ENCODE measurements at regions not wholly inside any gene's neighbourhood (a gene's known extent, or its start where the extent isn't known, plus 50 kb on each side); places are given as distances from the start of the nearest gene placed in this dataset.

DNA sequence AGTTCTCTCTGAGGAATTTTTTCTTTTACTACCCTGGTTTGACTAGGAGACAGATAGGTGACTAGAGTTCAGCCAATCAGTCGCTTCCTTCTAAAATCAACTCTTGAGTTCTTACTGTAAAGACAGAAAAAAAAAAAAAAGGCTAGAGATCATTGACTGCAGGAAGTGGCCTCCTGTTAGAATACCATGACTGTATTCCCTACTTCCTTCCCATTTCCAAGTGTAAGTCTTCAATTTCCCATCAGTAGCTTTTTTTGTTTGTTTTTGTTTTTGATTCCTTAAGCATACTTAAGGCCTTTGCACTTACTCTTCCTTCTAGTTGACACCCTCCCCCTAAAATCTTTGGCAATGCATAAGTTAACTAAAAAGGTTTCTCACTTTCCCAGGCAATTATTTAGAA, 154.3 kb downstream of the HMHB1 start:
- Histone ChIP-seq H3K4me3 (replicated peaks; ENCODE audit: low read depth, low read length) (no peak overlapping the region), H3K36me3 (ENCODE audit: control insufficient read depth, insufficient read depth, low read length) (no peaks in the 10 kb centered on the region), H3K27me3 (replicated peaks; ENCODE audit: control insufficient read depth, insufficient read depth, low read length) (no peaks in the 10 kb centered on the region)
- DNase-seq (ENCODE audit: extremely low read depth, insufficient read length), result no peak
- TF ChIP-seq, protein P1, sequence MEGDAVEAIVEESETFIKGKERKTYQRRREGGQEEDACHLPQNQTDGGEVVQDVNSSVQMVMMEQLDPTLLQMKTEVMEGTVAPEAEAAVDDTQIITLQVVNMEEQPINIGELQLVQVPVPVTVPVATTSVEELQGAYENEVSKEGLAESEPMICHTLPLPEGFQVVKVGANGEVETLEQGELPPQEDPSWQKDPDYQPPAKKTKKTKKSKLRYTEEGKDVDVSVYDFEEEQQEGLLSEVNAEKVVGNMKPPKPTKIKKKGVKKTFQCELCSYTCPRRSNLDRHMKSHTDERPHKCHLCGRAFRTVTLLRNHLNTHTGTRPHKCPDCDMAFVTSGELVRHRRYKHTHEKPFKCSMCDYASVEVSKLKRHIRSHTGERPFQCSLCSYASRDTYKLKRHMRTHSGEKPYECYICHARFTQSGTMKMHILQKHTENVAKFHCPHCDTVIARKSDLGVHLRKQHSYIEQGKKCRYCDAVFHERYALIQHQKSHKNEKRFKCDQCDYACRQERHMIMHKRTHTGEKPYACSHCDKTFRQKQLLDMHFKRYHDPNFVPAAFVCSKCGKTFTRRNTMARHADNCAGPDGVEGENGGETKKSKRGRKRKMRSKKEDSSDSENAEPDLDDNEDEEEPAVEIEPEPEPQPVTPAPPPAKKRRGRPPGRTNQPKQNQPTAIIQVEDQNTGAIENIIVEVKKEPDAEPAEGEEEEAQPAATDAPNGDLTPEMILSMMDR (IDR thresholded peaks at IDR 0.05; ENCODE audit: insufficient read depth, low read length, poor library complexity, severe bottlenecking), result no peak

- no peak overlapping the region for H3K4me3 ChIP-seq (replicated peaks; ENCODE audit: low read depth, low read length)
- no peaks in the 10 kb centered on the region for H3K27me3 ChIP-seq (replicated peaks; ENCODE audit: control insufficient read depth, insufficient read depth, low read length)
- no peak for DNase-seq (ENCODE audit: extremely low read depth, insufficient read length)
- TF ChIP-seq, protein P1 (IDR thresholded peaks at IDR 0.05; ENCODE audit: insufficient read depth, low read length, poor library complexity, severe bottlenecking), result peak; percentile 54
- no peaks in the 10 kb centered on the region for H3K36me3 ChIP-seq (ENCODE audit: control insufficient read depth, insufficient read depth, low read length)
Measured at GRCh38 chr5:143968071-143968878, 156.3 kb downstream of the HMHB1 start.

DNA sequence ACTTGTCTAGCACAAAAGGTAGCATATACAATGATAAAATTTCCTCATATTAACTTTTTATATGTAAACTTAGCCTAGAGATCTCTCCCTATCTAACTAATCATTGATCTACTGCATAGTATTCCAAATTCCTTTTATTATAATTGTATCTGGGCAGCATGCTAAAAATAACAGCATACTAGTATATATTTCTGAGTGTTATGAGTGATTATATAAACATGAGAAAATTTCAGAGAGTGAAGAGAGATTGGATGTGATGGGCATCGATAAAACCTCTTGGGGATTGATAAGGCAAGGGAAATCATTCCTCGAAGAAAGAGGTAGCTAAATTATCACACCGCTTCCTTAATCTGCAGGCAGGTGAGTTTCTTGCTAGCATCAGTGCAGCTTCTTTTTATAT, 158.2 kb downstream of the HMHB1 start:
- TF ChIP-seq, protein P1 (IDR thresholded peaks at IDR 0.05; ENCODE audit: insufficient read depth, low read length, poor library complexity, severe bottlenecking), result no peak
- Histone ChIP-seq H3K4me3 (replicated peaks; ENCODE audit: low read depth, low read length) (no peak overlapping the region), H3K27me3 (replicated peaks; ENCODE audit: control insufficient read depth, insufficient read depth, low read length) (no peaks in the 10 kb centered on the region), H3K36me3 (ENCODE audit: control insufficient read depth, insufficient read depth, low read length) (no peaks in the 10 kb centered on the region)
- DNase-seq (ENCODE audit: extremely low read depth, insufficient read length), result no peak

DNA sequence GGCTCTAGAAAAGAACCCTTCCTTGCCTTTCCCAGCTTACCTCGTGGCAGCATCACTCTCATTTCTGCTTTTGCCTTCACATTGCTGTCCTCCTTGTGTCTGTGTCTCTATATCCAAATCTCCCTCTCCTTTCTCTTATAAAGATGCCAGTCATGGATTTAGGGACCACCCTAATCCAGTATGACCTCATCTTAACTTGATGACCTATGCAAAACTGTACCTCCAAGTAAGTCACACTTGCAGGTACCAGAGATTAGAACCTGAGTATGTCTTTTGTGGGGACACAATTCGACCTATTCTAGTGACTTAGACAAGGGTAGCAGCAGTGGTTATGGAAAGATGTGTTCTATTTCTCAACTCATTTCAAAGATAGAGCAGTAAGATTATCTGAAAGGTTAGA, 160.1 kb downstream of the HMHB1 start:
- H3K27me3 ChIP-seq (replicated peaks; ENCODE audit: control insufficient read depth, insufficient read depth, low read length), result no peaks in the 10 kb centered on the region
- H3K4me3 ChIP-seq (replicated peaks; ENCODE audit: low read depth, low read length), result no peak overlapping the region
- H3K36me3 ChIP-seq (ENCODE audit: control insufficient read depth, insufficient read depth, low read length), result no peaks in the 10 kb centered on the region
- no peak for DNase-seq (ENCODE audit: extremely low read depth, insufficient read length)
- TF ChIP-seq, protein P1 (IDR thresholded peaks at IDR 0.05; ENCODE audit: insufficient read depth, low read length, poor library complexity, severe bottlenecking), result no peak

DNA sequence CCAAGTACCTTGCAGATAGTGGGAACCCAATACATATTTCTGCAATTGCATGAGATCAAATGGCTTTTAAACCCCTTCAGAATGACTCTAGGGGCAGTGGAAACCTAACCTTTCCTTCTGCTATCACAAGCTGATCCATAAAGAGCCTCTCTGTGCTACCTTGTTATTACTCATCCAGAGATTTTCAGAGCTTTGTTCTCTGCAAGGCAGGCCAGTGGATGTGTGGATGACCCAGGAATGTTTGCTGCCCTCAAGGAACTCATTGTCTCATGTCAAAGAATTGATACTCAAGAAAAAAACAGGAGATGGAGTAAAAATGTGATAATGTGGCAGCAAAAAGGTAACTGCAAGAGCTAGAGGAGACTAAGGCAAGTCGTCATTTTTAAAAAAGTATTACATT, 164.1 kb downstream of the HMHB1 start:
- no peaks in the 10 kb centered on the region for H3K36me3 ChIP-seq (ENCODE audit: control insufficient read depth, insufficient read depth, low read length)
- H3K4me3 ChIP-seq (replicated peaks; ENCODE audit: low read depth, low read length), result no peak overlapping the region
- no peak for DNase-seq (ENCODE audit: extremely low read depth, insufficient read length)
- no peaks in the 10 kb centered on the region for H3K27me3 ChIP-seq (replicated peaks; ENCODE audit: control insufficient read depth, insufficient read depth, low read length)
- TF ChIP-seq, protein P1 (IDR thresholded peaks at IDR 0.05; ENCODE audit: insufficient read depth, low read length, poor library complexity, severe bottlenecking), result no peak
